IMR-90 (cell line): ENCODE measurements at regions not wholly inside any gene's neighbourhood (a gene's known extent, or its start where the extent isn't known, plus 50 kb on each side); places are given as distances from the start of the nearest gene placed in this dataset.

Source experiments
- ATAC-seq: fragments of 200-7000 bp; cut with Tn5 transposase; 2 replicates; pipeline ENCODE4 v1.9.1; 2020; ENCODE audit warnings: low read depth, mild to moderate bottlenecking, moderate library complexity
- BruUV-seq: library from RNA; stranded (reverse); fragments of 400-500 nt; replicated peaks from 2 replicates; lab custom pipeline; 2021; lab: Mats Ljungman, UMichigan
- CTCF ChIA-PET: fragments of 300-600 bp; formaldehyde crosslinking; extraction: SDS; loops from one replicate; lab custom pipeline; 2021; ENCODE audit warnings: antibody characterized with exemption; lab: Yijun Ruan, JAX
- POLR2A ChIA-PET: fragments of 300-600 bp; sonication (Branson Sonifier 250); formaldehyde crosslinking; loops from one replicate; lab custom pipeline; 2022; ENCODE audit warnings: antibody characterized with exemption; ENCODE audit not compliant: unreplicated experiment; lab: Charles Lee
- DNase-seq: peaks from one replicate; pipeline ENCODE4 v3.0.0; 2013
- H2AFZ ChIP-seq: replicated peaks from 2 replicates; pipeline ENCODE3; 2013; ENCODE audit warnings: low read length, mild to moderate bottlenecking; ENCODE audit not compliant: poor library complexity
- H2AK5ac ChIP-seq: 2 replicates; pipeline ENCODE4 v1.6.1; 2013; ENCODE audit warnings: low read depth, low read length, inconsistent platforms
- H2AK9ac ChIP-seq: replicated peaks from 2 replicates; pipeline ENCODE3; 2013; ENCODE audit warnings: mild to moderate bottlenecking, low read depth, low read length, moderate library complexity; ENCODE audit not compliant: poor library complexity
- H2BK120ac ChIP-seq: 2 replicates; pipeline ENCODE4 v1.6.1; 2013; ENCODE audit warnings: low read depth, low read length, inconsistent platforms
- H2BK15ac ChIP-seq: 3 replicates; pipeline ENCODE4 v1.6.1; 2013; ENCODE audit warnings: low read depth, low read length, inconsistent platforms
- H2BK20ac ChIP-seq: 2 replicates; pipeline ENCODE4 v1.6.1; 2013; ENCODE audit warnings: low read depth, mild to moderate bottlenecking, inconsistent platforms, low read length, moderate library complexity
- H2BK5ac ChIP-seq: 2 replicates; pipeline ENCODE4 v1.6.1; 2013; ENCODE audit warnings: mild to moderate bottlenecking, low read depth, low read length, inconsistent platforms; ENCODE audit not compliant: poor library complexity, severe bottlenecking
- H3K14ac ChIP-seq: replicated peaks from 2 replicates; pipeline ENCODE4 v1.6.1; 2013; ENCODE audit warnings: low read depth, low read length, inconsistent platforms
- H3K18ac ChIP-seq: 2 replicates; pipeline ENCODE4 v1.6.1; 2013; ENCODE audit warnings: low read depth, low read length, control low read depth
- H3K23ac ChIP-seq: 2 replicates; pipeline ENCODE4 v1.6.1; 2013; ENCODE audit warnings: low read depth, low read length, inconsistent platforms
- H3K27ac ChIP-seq: 2 replicates; pipeline ENCODE4 v1.5.1; 2013; ENCODE audit warnings: mild to moderate bottlenecking, control low read depth, low read length; ENCODE audit not compliant: insufficient read depth
- H3K27me3 ChIP-seq: 2 replicates; pipeline ENCODE4 v1.6.1; 2013; ENCODE audit warnings: low read length; ENCODE audit not compliant: control insufficient read depth, insufficient read depth
- H3K36me3 ChIP-seq: 2 replicates; pipeline ENCODE4 v1.6.1; 2013; ENCODE audit warnings: low read length, mixed read lengths; ENCODE audit not compliant: control insufficient read depth, insufficient read depth
- H3K4ac ChIP-seq: 2 replicates; pipeline ENCODE4 v1.6.1; 2013; ENCODE audit warnings: low read depth, low read length, inconsistent platforms
- H3K4me1 ChIP-seq: 2 replicates; pipeline ENCODE4 v1.6.1; 2013; ENCODE audit warnings: low read length, mixed read lengths; ENCODE audit not compliant: control insufficient read depth, insufficient read depth
- H3K4me2 ChIP-seq: 2 replicates; pipeline ENCODE4 v1.6.1; 2013; ENCODE audit warnings: low read depth, mild to moderate bottlenecking, control low read depth, low read length, moderate library complexity
- H3K4me3 ChIP-seq: 2 replicates; pipeline ENCODE4 v1.5.1; 2013; ENCODE audit warnings: low read depth, mild to moderate bottlenecking, control low read depth, low read length, moderate library complexity; ENCODE audit not compliant: insufficient read depth
- H3K56ac ChIP-seq: 2 replicates; pipeline ENCODE4 v1.6.1; 2013; ENCODE audit warnings: low read length, inconsistent platforms; ENCODE audit not compliant: insufficient read depth; ENCODE audit errors: extremely low read depth
- H3K79me1 ChIP-seq, 2 experiments: 2 replicates each; pipeline ENCODE4 v1.6.1; 2013; ENCODE audit warnings: low read length in 2 of 2, inconsistent platforms in 1 of 2, low read depth in 1 of 2
- H3K9ac ChIP-seq: 2 replicates; pipeline ENCODE4 v1.6.1; 2013; ENCODE audit warnings: low read depth, low read length, control low read depth
- H3K9me1 ChIP-seq: 2 replicates; pipeline ENCODE4 v1.6.1; 2013; ENCODE audit warnings: low read length, inconsistent platforms; ENCODE audit not compliant: insufficient read depth
- H3K9me3 ChIP-seq: 2 replicates; pipeline ENCODE4 v1.6.1; 2013; ENCODE audit warnings: low read length; ENCODE audit not compliant: control insufficient read depth, insufficient read depth
- H4K20me1 ChIP-seq: 2 replicates; pipeline ENCODE4 v1.6.1; 2013; ENCODE audit warnings: low read length, inconsistent platforms; ENCODE audit not compliant: insufficient read depth
- H4K5ac ChIP-seq: 2 replicates; pipeline ENCODE4 v1.6.1; 2013; ENCODE audit warnings: mild to moderate bottlenecking, low read depth, low read length, control low read depth
- H4K8ac ChIP-seq, 2 experiments: 2 replicates each; pipeline ENCODE4 v1.6.1; 2013; ENCODE audit warnings: low read depth in 2 of 2, low read length in 2 of 2, control low read depth in 1 of 2, inconsistent platforms in 1 of 2
- H4K91ac ChIP-seq: 2 replicates; pipeline ENCODE4 v1.6.1; 2013; ENCODE audit warnings: low read depth, low read length, inconsistent platforms; ENCODE audit not compliant: insufficient read depth
- CEBPB ChIP-seq: IDR thresholded peaks from 2 replicates; pipeline ENCODE4 v1.6.1; 2012; ENCODE audit warnings: low read depth, low read length, improper control_type of control experiment
- RCOR1 ChIP-seq: IDR thresholded peaks from 2 replicates; pipeline ENCODE4 v1.6.1; 2012; ENCODE audit warnings: mild to moderate bottlenecking, low read length, improper control_type of control experiment; ENCODE audit not compliant: insufficient replicate concordance
- WGBS, 2 experiments: methylation state at CpG; one replicate each; pipeline versions ENCODE4 v1.1.5 to v1.1.7; 2013; ENCODE audit warnings: missing lambda C conversion rate in 2 of 2; ENCODE audit not compliant: insufficient read length in 1 of 2; ENCODE audit errors: extremely low coverage in 2 of 2; 5-methylcytosine and 5-hydroxymethylcytosine counted together
- dilution Hi-C: fragments of 300-500 bp; cut with HindIII; formaldehyde crosslinking; loops from one replicate; pipeline ENCODE4 v1.14.3; 2018; ENCODE audit warnings: low sequenced_read_pairs; ENCODE audit not compliant: unreplicated experiment
- in situ Hi-C: fragments of 300-500 bp; cut with MboI; formaldehyde crosslinking; loops from 3 replicates; pipeline ENCODE4 v1.14.3; 2019; ENCODE audit warnings: low sequenced_read_pairs, inconsistent platforms, mixed read lengths
- intact Hi-C: fragments of 100-400 bp; cut with micrococcal nuclease; formaldehyde crosslinking; loops from 2 replicates; pipeline ENCODE4 v1.10.0; 2022

GRCh38 chr11:111019871-111020670, 225.5 kb upstream of the POU2AF2 start:
- ATAC-seq: peak; percentile 42; the same call in 1 of the 2 replicates
- Histone ChIP-seq H3K9me1 (no peaks in the 10 kb centered on the region; the same call in 1 of the 2 replicates), H2BK120ac (no peak overlapping the region), H3K4me3 (no peak overlapping the region), H3K9ac (no peak overlapping the region), H3K4me2 (no peak overlapping the region), H3K36me3 (no peaks in the 10 kb centered on the region), H4K91ac (no peak overlapping the region), H3K23ac (no peak overlapping the region), H3K4ac (0 out of 2 replicates have a peak overlapping the region, but pooled peaks have one; percentile 10), H3K14ac (no peak overlapping the region), H2AK5ac (0 out of 2 replicates have a peak overlapping the region, but pooled peaks have one; percentile 26), H4K8ac (no peak overlapping the region), H2AFZ (no peak overlapping the region), H3K9me3 (no peaks in the 10 kb centered on the region), H3K79me1 (no peaks in the 10 kb centered on the region), H2BK20ac (no peak overlapping the region), H2BK5ac (no peak overlapping the region), H3K27me3 (peaks cover 3% of the 10 kb centered on the region; the same call in 1 of the 2 replicates), H3K56ac (no peak overlapping the region), H3K4me1 (no peaks in the 10 kb centered on the region), H4K20me1 (no peaks in the 10 kb centered on the region), H2BK15ac (no peak overlapping the region), H4K5ac (no peak overlapping the region), H3K27ac (no peak overlapping the region), H3K18ac (no peak overlapping the region), H2AK9ac (no peak overlapping the region)
- 80% methylated on average over 1 of the region's 10 CpGs; no CpG with 5 or more reads in 1 of the 2 experiments for WGBS, 2 experiments
- CTCF ChIA-PET: no interaction called here
- intact Hi-C loops: no loop called here
- in situ Hi-C loops: no loop called here
- BruUV-seq: no TSS peak
- dilution Hi-C loops: no loop called here
- DNase-seq: peak; percentile 46
- POLR2A ChIA-PET: no interaction called here
- TF ChIP-seq CEBPB (peak; percentile 49; the same call in 1 of the 2 replicates), RCOR1 (no peak)
